ENCODE measurements at regions not wholly inside any gene's neighbourhood (a gene's known extent, or its start where the extent isn't known, plus 50 kb on each side); places are given as distances from the start of the nearest gene placed in this dataset.

GRCh38 chr6:55664591-55665587, 85.9 kb upstream of the HMGCLL1 start:
- TF ChIP-seq CTCF (IDR thresholded peaks at IDR 0.05), result no peak
- TF ChIP-seq POLR2A (IDR thresholded peaks at IDR 0.05), result no peak
